Right lobe of liver (tissue), 6 donors: ENCODE measurements at regions not wholly inside any gene's neighbourhood (a gene's known extent, or its start where the extent isn't known, plus 50 kb on each side); places are given as distances from the start of the nearest gene placed in this dataset.

ENCODE experiments used
- ATAC-seq, 4 donors: fragments of 200-7000 bp; cut with Tn5 transposase; one replicate each; pipeline ENCODE4 v1.9.1; 2020; ENCODE audit warnings: mild to moderate bottlenecking in 4 of 4, moderate library complexity in 4 of 4
- DNase-seq, 3 donors: peaks; one replicate each; pipeline ENCODE4 v3.0.0-alpha.2; 2020
- H3K27ac ChIP-seq, 3 donors: fragments of 200-600 bp; one replicate each; pipeline ENCODE4 v1.8.0; 2022
- H3K27me3 ChIP-seq, 2 donors: fragments of 200-600 bp; one replicate each; pipeline ENCODE4 v1.8.0; 2022
- H3K36me3 ChIP-seq, 4 donors: fragments of 200-600 bp; sonication (generic) in 1 of 4; one replicate each; pipeline versions ENCODE4 v1.5.1 to v1.8.0; 2017 to 2022; ENCODE audit warnings: control low read depth in 1 of 4
- H3K4me1 ChIP-seq, 4 donors: fragments of 200-600 bp; sonication (generic) in 1 of 4; one replicate each; pipeline versions ENCODE4 v1.5.1 to v1.8.0; 2017 to 2022; ENCODE audit warnings: control low read depth in 1 of 4
- H3K4me3 ChIP-seq, 3 donors: fragments of 200-600 bp; one replicate each; pipeline ENCODE4 v1.8.0; 2022
- H3K9me3 ChIP-seq, 4 donors: fragments of 200-600 bp; sonication (generic) in 1 of 4; one replicate each; pipeline versions ENCODE4 v1.5.1 to v1.8.0; 2017 to 2022; ENCODE audit warnings: control low read depth in 1 of 4
- CTCF ChIP-seq, 4 donors: fragments of 200-600 bp in 3 of 4; fragments of 450-650 bp in 1 of 4; IDR thresholded peaks; one replicate each; pipeline versions ENCODE4 v1.5.1 to v1.8.0; 2016 to 2022; ENCODE audit warnings: antibody characterized with exemption in 4 of 4, mild to moderate bottlenecking in 2 of 4
- POLR2A ChIP-seq: fragments of 450-650 bp; IDR thresholded peaks from one replicate; pipeline ENCODE4 v1.6.1; 2017; ENCODE audit warnings: antibody characterized with exemption, mild to moderate bottlenecking
- WGBS: methylation state at CpG from one replicate; pipeline ENCODE4 v1.1.6; 2018; ENCODE audit warnings: low coverage, low lambda C conversion rate; ENCODE audit not compliant: insufficient coverage; ENCODE audit errors: missing lambda C conversion rate; 5-methylcytosine and 5-hydroxymethylcytosine counted together
- intact Hi-C, 2 donors: fragments of 100-400 bp; cut with DNase I; formaldehyde crosslinking; loops; one replicate each; pipeline versions ENCODE4 v1.11.2 to v1.14.1; 2022
- donor health status: DM: no; HTN: yes; CAD: no.
- donor health status: DM: no; HTN: no; CAD: no.
- donor health status: DM: no; HTN: no; CAD: no.
- donor health status: DM: no; HTN: yes; CAD: no.
- donor health status: DM: no; HTN: yes; CAD: no.

DNA sequence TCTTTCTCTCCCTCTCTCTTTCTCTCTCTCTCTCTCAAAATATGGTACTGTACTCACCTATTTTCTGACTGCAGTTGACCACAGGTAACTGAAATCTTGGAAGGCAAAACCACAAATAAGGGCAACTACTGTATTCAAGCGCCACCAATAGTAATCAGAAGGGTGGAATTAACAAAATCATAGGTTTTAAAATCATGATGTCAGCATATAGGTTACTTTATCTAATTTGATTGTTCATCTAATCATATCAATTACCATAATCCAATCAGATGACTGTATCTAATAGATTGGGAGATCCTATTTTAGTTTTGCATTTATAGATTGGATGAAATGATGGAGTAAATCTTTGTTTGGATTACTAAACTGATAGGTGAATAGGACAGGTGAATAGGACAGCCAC is 155.8 kb upstream of the KITLG start:
- no peaks in the 10 kb centered on the region for H3K4me1 ChIP-seq
- TF ChIP-seq POLR2A = no peak
- intact Hi-C loops = no loop called here
- H3K4me3 ChIP-seq = no peak overlapping the region
- ATAC-seq = no peak
- no peaks in the 10 kb centered on the region for H3K27me3 ChIP-seq
- 93% methylated on average over 1 of the region's 1 CpG for WGBS
- no peaks in the 10 kb centered on the region for H3K36me3 ChIP-seq
- no peaks in the 10 kb centered on the region for H3K9me3 ChIP-seq
- DNase-seq = no peak
- H3K27ac ChIP-seq = no peak overlapping the region

DNA sequence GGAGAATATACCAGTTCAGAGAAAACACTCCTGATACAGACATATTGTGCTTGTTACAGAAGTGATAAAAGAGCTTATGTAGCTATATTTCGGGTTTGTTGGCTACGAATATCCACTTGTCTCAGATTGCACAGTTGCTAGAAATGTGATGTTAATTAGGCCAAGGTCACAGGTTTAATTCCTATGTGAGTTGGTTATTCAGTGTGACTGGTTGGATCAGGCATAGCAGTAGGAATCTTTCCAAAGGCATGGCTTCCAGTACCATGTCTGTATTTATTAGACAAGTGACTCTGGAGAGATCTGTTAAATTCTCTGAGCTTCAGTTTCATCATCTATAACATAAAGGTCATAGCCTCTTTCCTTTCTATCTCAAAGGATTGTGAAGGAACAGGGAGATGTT is 152.7 kb upstream of the KITLG start:
- H3K4me1 ChIP-seq = no peaks in the 10 kb centered on the region
- no peak overlapping the region for H3K27ac ChIP-seq
- no peaks in the 10 kb centered on the region for H3K9me3 ChIP-seq
- no peak overlapping the region for H3K4me3 ChIP-seq
- no peaks in the 10 kb centered on the region for H3K36me3 ChIP-seq
- DNase-seq = no peak
- TF ChIP-seq CTCF (IDR thresholded peaks at IDR 0.05) (no peak), POLR2A (no peak)
- intact Hi-C loops = no loop called here
- no peaks in the 10 kb centered on the region for H3K27me3 ChIP-seq
- 49% methylated on average over 2 of the region's 2 CpGs for WGBS
- no peak for ATAC-seq

DNA sequence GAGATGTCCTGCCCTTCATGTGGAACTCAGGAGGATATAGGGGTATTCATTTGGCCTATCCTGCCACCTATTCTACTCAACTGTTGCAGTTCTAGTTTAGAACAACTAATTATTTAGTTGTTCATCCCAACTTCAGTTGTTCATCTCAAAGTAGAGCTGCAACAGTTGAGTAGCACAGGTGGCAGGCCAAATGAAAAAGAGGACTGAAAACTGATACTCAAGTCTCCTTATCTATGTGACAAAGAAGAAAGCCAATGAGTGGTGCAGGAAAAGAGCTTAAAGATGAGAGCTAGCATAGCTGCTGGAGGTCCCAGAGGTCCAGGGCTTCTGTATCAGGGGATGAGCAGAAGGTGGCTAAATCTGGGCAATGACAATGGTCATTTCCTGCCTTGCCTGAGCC is 148.9 kb upstream of the KITLG start:
- ATAC-seq (no peak), DNase-seq (no peak)
- Histone ChIP-seq H3K27me3 (no peaks in the 10 kb centered on the region), H3K36me3 (no peaks in the 10 kb centered on the region), H3K4me3 (no peak overlapping the region), H3K9me3 (no peaks in the 10 kb centered on the region), H3K4me1 (no peaks in the 10 kb centered on the region), H3K27ac (no peak overlapping the region)
- TF ChIP-seq POLR2A (no peak), CTCF (IDR thresholded peaks at IDR 0.05) (no peak)
- intact Hi-C loops = no loop called here

- H3K27me3 ChIP-seq = no peaks in the 10 kb centered on the region
- TF ChIP-seq POLR2A = no peak
- no peak for TF ChIP-seq CTCF (IDR thresholded peaks at IDR 0.05)
- 77% methylated on average over 2 of the region's 3 CpGs for WGBS
- no peaks in the 10 kb centered on the region for H3K4me1 ChIP-seq
- H3K27ac ChIP-seq = no peak overlapping the region
- intact Hi-C loops = no loop called here
- no peak overlapping the region for H3K4me3 ChIP-seq
- no peak for ATAC-seq
- no peaks in the 10 kb centered on the region for H3K36me3 ChIP-seq
- no peaks in the 10 kb centered on the region for H3K9me3 ChIP-seq
- no peak for DNase-seq
These were observed 146.8 kb upstream of the KITLG start for GRCh38 chr12:88726806-88727720.

DNA sequence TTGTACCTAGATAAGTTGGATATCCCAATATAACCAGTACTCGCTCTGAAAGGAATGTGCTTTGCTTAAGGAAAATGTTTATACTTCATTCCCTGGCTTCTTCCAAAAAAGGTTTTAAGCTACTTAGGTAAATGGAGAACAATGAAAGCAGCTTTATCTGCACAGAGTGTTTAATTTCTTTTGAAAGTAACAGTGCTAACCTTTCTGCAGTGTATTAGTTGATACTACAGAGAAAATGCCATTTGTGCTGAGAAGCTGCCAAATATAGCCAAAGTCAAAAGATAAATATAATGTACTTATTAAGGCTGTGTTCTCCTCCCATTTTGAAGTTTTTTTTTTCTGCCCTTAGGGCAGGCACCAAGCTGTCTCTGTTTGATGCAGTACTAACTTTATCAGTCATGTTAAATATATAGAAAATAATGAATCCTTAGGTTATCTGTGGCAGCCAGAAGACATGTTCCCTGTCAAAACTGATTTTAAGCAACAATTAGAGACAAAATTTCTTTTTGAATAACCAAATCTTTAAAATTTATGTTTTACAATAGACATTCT is 145.4 kb upstream of the KITLG start:
- H3K9me3 ChIP-seq = no peaks in the 10 kb centered on the region
- no peaks in the 10 kb centered on the region for H3K27me3 ChIP-seq
- no peak overlapping the region for H3K4me3 ChIP-seq
- WGBS = 89% methylated on average over 1 of the region's 1 CpG
- no peak for DNase-seq
- intact Hi-C loops = no loop called here
- TF ChIP-seq CTCF (IDR thresholded peaks at IDR 0.05) = no peak
- no peak for TF ChIP-seq POLR2A
- H3K36me3 ChIP-seq = no peaks in the 10 kb centered on the region
- H3K4me1 ChIP-seq = no peaks in the 10 kb centered on the region
- no peak for ATAC-seq
- no peak overlapping the region for H3K27ac ChIP-seq
